ENCODE measurements at regions not wholly inside any gene's neighbourhood (a gene's known extent, or its start where the extent isn't known, plus 50 kb on each side); places are given as distances from the start of the nearest gene placed in this dataset.

DNA sequence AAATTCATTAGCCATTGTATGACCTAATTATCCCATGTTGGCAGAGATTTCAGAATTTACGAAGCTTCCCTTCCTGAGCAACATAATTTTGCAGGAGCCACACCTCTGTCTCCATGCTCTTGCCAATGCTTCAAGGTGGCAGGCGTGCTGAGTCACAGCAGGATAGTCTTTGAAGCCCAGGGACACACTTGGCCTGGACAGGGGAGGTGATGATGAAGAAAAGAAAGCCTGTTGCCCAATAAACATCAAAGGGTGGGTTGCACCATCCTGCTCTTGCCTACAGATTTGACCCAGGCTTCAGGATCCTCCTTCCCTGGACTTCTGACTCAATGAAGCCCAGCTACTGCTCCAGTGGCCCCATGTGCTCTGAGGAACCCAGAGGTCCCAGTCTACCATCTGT is 117.1 kb downstream of the MINAR1 start:
- CTCF ChIA-PET (ENCODE audit: unreplicated experiment) = no interaction called here
- TF ChIP-seq, protein P1, sequence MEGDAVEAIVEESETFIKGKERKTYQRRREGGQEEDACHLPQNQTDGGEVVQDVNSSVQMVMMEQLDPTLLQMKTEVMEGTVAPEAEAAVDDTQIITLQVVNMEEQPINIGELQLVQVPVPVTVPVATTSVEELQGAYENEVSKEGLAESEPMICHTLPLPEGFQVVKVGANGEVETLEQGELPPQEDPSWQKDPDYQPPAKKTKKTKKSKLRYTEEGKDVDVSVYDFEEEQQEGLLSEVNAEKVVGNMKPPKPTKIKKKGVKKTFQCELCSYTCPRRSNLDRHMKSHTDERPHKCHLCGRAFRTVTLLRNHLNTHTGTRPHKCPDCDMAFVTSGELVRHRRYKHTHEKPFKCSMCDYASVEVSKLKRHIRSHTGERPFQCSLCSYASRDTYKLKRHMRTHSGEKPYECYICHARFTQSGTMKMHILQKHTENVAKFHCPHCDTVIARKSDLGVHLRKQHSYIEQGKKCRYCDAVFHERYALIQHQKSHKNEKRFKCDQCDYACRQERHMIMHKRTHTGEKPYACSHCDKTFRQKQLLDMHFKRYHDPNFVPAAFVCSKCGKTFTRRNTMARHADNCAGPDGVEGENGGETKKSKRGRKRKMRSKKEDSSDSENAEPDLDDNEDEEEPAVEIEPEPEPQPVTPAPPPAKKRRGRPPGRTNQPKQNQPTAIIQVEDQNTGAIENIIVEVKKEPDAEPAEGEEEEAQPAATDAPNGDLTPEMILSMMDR (conservative IDR thresholded peaks at IDR 0.05; ENCODE audit: low read length) = no peak
- TF ChIP-seq EZH2phosphoT487 (IDR thresholded peaks at IDR 0.05; ENCODE audit: borderline replicate concordance, low read depth, low read length) = no peak
- H3K79me2 ChIP-seq (ENCODE audit: insufficient read depth, low read depth, low read length) = no peaks in the 10 kb centered on the region
- H4K20me1 ChIP-seq (ENCODE audit: insufficient read depth, low read length) = no peaks in the 10 kb centered on the region
- no peak overlapping the region for H3K4me2 ChIP-seq (ENCODE audit: low read length)
- no peaks in the 10 kb centered on the region for H3K9me2 ChIP-seq (ENCODE audit: insufficient read depth, low read length)
- H3K4me3 ChIP-seq (ENCODE audit: low read depth, low read length, poor library complexity, severe bottlenecking) = no peak overlapping the region
- H3K4me1 ChIP-seq (ENCODE audit: insufficient read depth, low read length, poor library complexity, severe bottlenecking) = no peaks in the 10 kb centered on the region
- no TSS peak for BruUV-seq (replicated peaks)
- DNase-seq (ENCODE audit: low spot score) = no peak
- no peak overlapping the region for H3K27ac ChIP-seq (ENCODE audit: low read depth, low read length, poor library complexity, severe bottlenecking)
- no peaks in the 10 kb centered on the region for H3K9me3 ChIP-seq (ENCODE audit: low read length)
- POLR2A ChIA-PET = no interaction called here
- intact Hi-C loops (cut with micrococcal nuclease; ENCODE audit: unreplicated experiment) = no loop called here
- H2AFZ ChIP-seq (ENCODE audit: low read length) = no peak overlapping the region
- no peaks in the 10 kb centered on the region for H3K36me3 ChIP-seq (ENCODE audit: insufficient read depth, low read length)

DNA sequence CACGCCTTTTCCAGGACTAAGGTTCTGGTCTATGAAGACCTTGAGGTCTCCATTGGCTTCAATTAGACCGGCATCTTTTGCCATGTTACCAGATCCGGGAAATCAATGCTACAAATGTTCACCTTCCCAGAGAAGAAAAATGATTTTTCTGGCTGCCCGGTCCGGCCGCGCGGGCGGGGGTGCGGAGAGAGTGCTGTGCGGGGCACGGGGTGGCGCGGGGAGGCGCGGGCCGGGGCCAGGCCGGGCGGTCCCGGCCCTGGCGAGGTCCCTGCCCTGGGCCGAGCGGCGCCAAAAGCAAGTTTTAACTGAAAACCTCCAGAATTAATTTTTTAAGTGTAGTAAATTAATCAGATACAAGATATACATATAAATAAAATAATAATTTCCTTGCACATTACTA is 128.2 kb downstream of the MINAR1 start:
- CTCF ChIA-PET (ENCODE audit: unreplicated experiment) = no interaction called here
- no peak for DNase-seq (ENCODE audit: low spot score)
- no peaks in the 10 kb centered on the region for H4K20me1 ChIP-seq (ENCODE audit: insufficient read depth, low read length)

DNA sequence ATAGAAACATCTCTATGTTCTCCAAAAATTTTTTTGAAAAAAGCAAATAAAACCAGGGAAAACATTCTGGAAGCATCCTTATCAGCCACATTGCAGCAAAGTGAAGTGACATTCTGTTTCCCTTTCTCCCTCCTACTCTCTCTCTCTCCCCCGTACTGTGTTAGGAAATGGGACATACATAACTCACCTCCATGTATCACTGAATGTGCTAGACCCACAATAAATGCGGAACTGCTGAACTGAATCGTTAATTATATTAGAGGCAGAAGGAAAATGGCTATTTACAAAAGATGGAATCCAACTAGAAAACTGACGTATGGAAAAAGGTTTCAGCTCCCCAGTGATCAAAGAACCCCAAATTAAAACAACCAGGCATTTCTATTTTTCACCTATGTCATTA is 129.8 kb downstream of the MINAR1 start:
- TF ChIP-seq EZH2phosphoT487 (IDR thresholded peaks at IDR 0.05; ENCODE audit: borderline replicate concordance, low read depth, low read length) = no peak
- TF ChIP-seq, protein P1 (conservative IDR thresholded peaks at IDR 0.05; ENCODE audit: low read length) = no peak
- no peak for DNase-seq (ENCODE audit: low spot score)
- POLR2A ChIA-PET = no interaction called here
- H2AFZ ChIP-seq (ENCODE audit: low read length) = no peak overlapping the region
- H3K79me2 ChIP-seq (ENCODE audit: insufficient read depth, low read depth, low read length) = no peaks in the 10 kb centered on the region
- CTCF ChIA-PET (ENCODE audit: unreplicated experiment) = no interaction called here
- no peaks in the 10 kb centered on the region for H3K9me3 ChIP-seq (ENCODE audit: low read length)
- H3K4me1 ChIP-seq (ENCODE audit: insufficient read depth, low read length, poor library complexity, severe bottlenecking) = no peaks in the 10 kb centered on the region
- H3K36me3 ChIP-seq (ENCODE audit: insufficient read depth, low read length) = no peaks in the 10 kb centered on the region
- intact Hi-C loops (cut with micrococcal nuclease; ENCODE audit: unreplicated experiment) = no loop called here
- H3K9me2 ChIP-seq (ENCODE audit: insufficient read depth, low read length) = no peaks in the 10 kb centered on the region
- no peak overlapping the region for H3K27ac ChIP-seq (ENCODE audit: low read depth, low read length, poor library complexity, severe bottlenecking)
- no peaks in the 10 kb centered on the region for H4K20me1 ChIP-seq (ENCODE audit: insufficient read depth, low read length)
- H3K4me3 ChIP-seq (ENCODE audit: low read depth, low read length, poor library complexity, severe bottlenecking) = no peak overlapping the region
- H3K4me2 ChIP-seq (ENCODE audit: low read length) = no peak overlapping the region
- no TSS peak for BruUV-seq (replicated peaks)

More for the DNA sequence above, 128.2 kb downstream of the MINAR1 start:
- no peaks in the 10 kb centered on the region for H3K79me2 ChIP-seq (ENCODE audit: insufficient read depth, low read depth, low read length)
- no peak overlapping the region for H3K4me2 ChIP-seq (ENCODE audit: low read length)
- no peak overlapping the region for H3K4me3 ChIP-seq (ENCODE audit: low read depth, low read length, poor library complexity, severe bottlenecking)
- no TSS peak for BruUV-seq (replicated peaks)
- no peaks in the 10 kb centered on the region for H3K9me3 ChIP-seq (ENCODE audit: low read length)
- no peak overlapping the region for H2AFZ ChIP-seq (ENCODE audit: low read length)
- no peaks in the 10 kb centered on the region for H3K4me1 ChIP-seq (ENCODE audit: insufficient read depth, low read length, poor library complexity, severe bottlenecking)
- intact Hi-C loops (cut with micrococcal nuclease; ENCODE audit: unreplicated experiment) = no loop called here
- POLR2A ChIA-PET = no interaction called here
- no peaks in the 10 kb centered on the region for H3K36me3 ChIP-seq (ENCODE audit: insufficient read depth, low read length)
- H3K9me2 ChIP-seq (ENCODE audit: insufficient read depth, low read length) = no peaks in the 10 kb centered on the region
- no peak overlapping the region for H3K27ac ChIP-seq (ENCODE audit: low read depth, low read length, poor library complexity, severe bottlenecking)
- no peak for TF ChIP-seq EZH2phosphoT487 (IDR thresholded peaks at IDR 0.05; ENCODE audit: borderline replicate concordance, low read depth, low read length)
- TF ChIP-seq, protein P1 (conservative IDR thresholded peaks at IDR 0.05; ENCODE audit: low read length) = no peak
